HG02973 (cell line): ENCODE measurements at regions not wholly inside any gene's neighbourhood (a gene's known extent, or its start where the extent isn't known, plus 50 kb on each side); places are given as distances from the start of the nearest gene placed in this dataset.

ENCODE experiments used
- ATAC-seq: cut with Tn5 transposase; IDR thresholded peaks from one replicate; pipeline ENCODE4 v1.9.1; 2021; ENCODE audit warnings: moderate library complexity; ENCODE audit not compliant: unreplicated experiment

GRCh38 chr5:8048920-8049319, 180.0 kb downstream of the MTRR start:
- ATAC-seq, result no peak

- no peak for ATAC-seq
Measured at GRCh38 chr5:8050616-8051175, 181.7 kb downstream of the MTRR start.

GRCh38 chr5:8053270-8053669, 184.3 kb downstream of the MTRR start:
- ATAC-seq, result no peak

GRCh38 chr5:8057769-8058168, 188.8 kb downstream of the MTRR start:
- ATAC-seq, result no peak

GRCh38 chr5:8058616-8059190, 189.8 kb downstream of the MTRR start:
- no peak for ATAC-seq

GRCh38 chr5:8059337-8059736, 190.4 kb downstream of the MTRR start:
- no peak for ATAC-seq

- no peak for ATAC-seq
Measured at GRCh38 chr5:8060235-8060952, 191.4 kb downstream of the MTRR start.

GRCh38 chr5:8060953-8061429, 192.0 kb downstream of the MTRR start:
- no peak for ATAC-seq

GRCh38 chr5:8062521-8062920, 193.6 kb downstream of the MTRR start:
- ATAC-seq, result no peak

GRCh38 chr5:8068078-8068477, 199.1 kb downstream of the MTRR start:
- ATAC-seq, result no peak

GRCh38 chr5:8070138-8070537, 201.2 kb downstream of the MTRR start:
- ATAC-seq, result no peak

GRCh38 chr5:8079056-8079455, 210.1 kb downstream of the MTRR start:
- ATAC-seq, result no peak

GRCh38 chr5:8081179-8081578, 212.2 kb downstream of the MTRR start:
- no peak for ATAC-seq

- ATAC-seq, result no peak
Measured at GRCh38 chr5:8093669-8094068, 224.7 kb downstream of the MTRR start.

- ATAC-seq, result no peak
Measured at GRCh38 chr5:8094304-8094703, 225.4 kb downstream of the MTRR start.

GRCh38 chr5:8097146-8097545, 228.2 kb downstream of the MTRR start:
- no peak for ATAC-seq

- no peak for ATAC-seq
Measured at GRCh38 chr5:8098081-8098480, 229.1 kb downstream of the MTRR start.

GRCh38 chr5:8102714-8103113, 233.8 kb downstream of the MTRR start:
- ATAC-seq, result no peak

GRCh38 chr5:8114597-8115266, 245.8 kb downstream of the MTRR start:
- no peak for ATAC-seq

GRCh38 chr5:8123559-8123958, 254.6 kb downstream of the MTRR start:
- ATAC-seq, result no peak

GRCh38 chr5:8134609-8135008, 265.7 kb downstream of the MTRR start:
- ATAC-seq, result no peak

- no peak for ATAC-seq
Measured at GRCh38 chr5:8135742-8136141, 266.8 kb downstream of the MTRR start.
